OCI-LY7 (cell line): ENCODE measurements at regions not wholly inside any gene's neighbourhood (a gene's known extent, or its start where the extent isn't known, plus 50 kb on each side); places are given as distances from the start of the nearest gene placed in this dataset.

ENCODE experiments used
- BruUV-seq: library from RNA; stranded (reverse); fragments of 400-500 nt; replicated peaks from 2 replicates; lab custom pipeline; 2021; lab: Mats Ljungman, UMichigan
- CTCF ChIA-PET: fragments of 300-600 bp; sonication (Branson Sonifier 250); formaldehyde crosslinking; loops from one replicate; lab custom pipeline; 2022; ENCODE audit warnings: antibody characterized with exemption; ENCODE audit not compliant: unreplicated experiment; lab: Charles Lee
- POLR2A ChIA-PET: fragments of 300-600 bp; sonication (Branson Sonifier 250); formaldehyde crosslinking; loops from one replicate; lab custom pipeline; 2022; ENCODE audit warnings: antibody characterized with exemption; lab: Charles Lee
- DNase-seq: peaks from one replicate; pipeline ENCODE4 v3.0.0-alpha.2; 2015; ENCODE audit warnings: low spot score
- H2AFZ ChIP-seq: fragments of 200-600 bp; sonication (generic), shearing (Covaris generic); 2 replicates; pipeline ENCODE4 v1.6.1; 2014; ENCODE audit warnings: mild to moderate bottlenecking, antibody characterized with exemption, low read length, moderate library complexity
- H3K27ac ChIP-seq: fragments of 200-600 bp; sonication (generic); 2 replicates; pipeline ENCODE4 v1.5.1; 2014; ENCODE audit warnings: mixed run types, low read depth, mild to moderate bottlenecking, moderate library complexity, low read length, inconsistent platforms; ENCODE audit not compliant: poor library complexity, severe bottlenecking
- H3K36me3 ChIP-seq: fragments of 200-600 bp; sonication (generic); 2 replicates; pipeline ENCODE4 v1.6.1; 2014; ENCODE audit warnings: mild to moderate bottlenecking, antibody characterized with exemption, low read length, moderate library complexity, mixed read lengths; ENCODE audit not compliant: insufficient read depth
- H3K4me1 ChIP-seq: fragments of 200-600 bp; sonication (generic); 2 replicates; pipeline ENCODE4 v1.5.1; 2014; ENCODE audit warnings: mild to moderate bottlenecking, low read length; ENCODE audit not compliant: insufficient read depth, poor library complexity, severe bottlenecking
- H3K4me2 ChIP-seq: fragments of 200-600 bp; sonication (generic); 2 replicates; pipeline ENCODE4 v1.6.1; 2014; ENCODE audit warnings: mild to moderate bottlenecking, low read length
- H3K4me3 ChIP-seq: fragments of 200-600 bp; sonication (generic); 2 replicates; pipeline ENCODE4 v1.5.1; 2014; ENCODE audit warnings: mild to moderate bottlenecking, low read depth, low read length; ENCODE audit not compliant: poor library complexity, severe bottlenecking
- H3K79me2 ChIP-seq: fragments of 200-600 bp; sonication (generic); 2 replicates; pipeline ENCODE4 v1.6.1; 2016; ENCODE audit warnings: low read depth, mild to moderate bottlenecking, low read length, moderate library complexity, mixed read lengths; ENCODE audit not compliant: insufficient read depth
- H3K9me2 ChIP-seq: fragments of 200-600 bp; sonication (generic); 2 replicates; pipeline ENCODE4 v1.6.1; 2016; ENCODE audit warnings: mild to moderate bottlenecking, low read length, mixed read lengths; ENCODE audit not compliant: insufficient read depth
- H3K9me3 ChIP-seq: fragments of 200-600 bp; sonication (generic); 2 replicates; pipeline ENCODE4 v1.6.1; 2014; ENCODE audit warnings: mild to moderate bottlenecking, mixed run types, low read length, mixed read lengths
- H4K20me1 ChIP-seq: fragments of 200-600 bp; sonication (generic); 2 replicates; pipeline ENCODE4 v1.6.1; 2014; ENCODE audit warnings: mild to moderate bottlenecking, antibody characterized with exemption, low read length, moderate library complexity, mixed read lengths; ENCODE audit not compliant: insufficient read depth
- EZH2phosphoT487 ChIP-seq: fragments of 200-600 bp; sonication (generic); IDR thresholded peaks from 2 replicates; pipeline ENCODE4 v1.6.1; 2018; ENCODE audit warnings: low read depth, borderline replicate concordance, mild to moderate bottlenecking, mixed run types, antibody characterized with exemption, low read length, moderate library complexity, mixed read lengths
- intact Hi-C: fragments of 100-400 bp; cut with micrococcal nuclease; formaldehyde crosslinking; loops from one replicate; pipeline ENCODE4 v1.10.0; 2022; ENCODE audit not compliant: unreplicated experiment
- TF ChIP-seq, protein P1 (sequence below): fragments of 200-600 bp; sonication (generic); conservative IDR thresholded peaks from 2 replicates; pipeline ENCODE4 v1.5.1; 2014; ENCODE audit warnings: mild to moderate bottlenecking, antibody characterized with exemption, low read length, moderate library complexity, mixed read lengths

DNA sequence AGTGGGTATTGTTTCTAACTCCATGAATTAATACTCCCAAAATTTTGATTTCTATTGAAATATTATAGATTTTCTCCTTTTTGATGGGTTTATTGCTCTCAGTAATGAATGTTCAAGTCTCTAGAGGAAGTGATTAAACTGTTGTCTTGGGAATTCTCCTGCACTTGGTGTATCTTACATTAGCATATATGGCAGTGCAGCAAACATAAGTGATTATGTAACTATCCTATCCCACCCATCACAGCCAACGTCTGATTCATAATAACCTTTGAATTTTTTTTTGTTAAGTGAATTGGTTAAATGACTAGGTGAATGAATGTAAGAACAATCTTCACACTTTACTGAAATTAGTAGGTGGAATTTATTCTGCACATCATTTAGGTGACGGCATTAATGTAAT lies 483.7 kb downstream of the TAF11L14 start:
- TF ChIP-seq EZH2phosphoT487, result no peak
- TF ChIP-seq, protein P1, sequence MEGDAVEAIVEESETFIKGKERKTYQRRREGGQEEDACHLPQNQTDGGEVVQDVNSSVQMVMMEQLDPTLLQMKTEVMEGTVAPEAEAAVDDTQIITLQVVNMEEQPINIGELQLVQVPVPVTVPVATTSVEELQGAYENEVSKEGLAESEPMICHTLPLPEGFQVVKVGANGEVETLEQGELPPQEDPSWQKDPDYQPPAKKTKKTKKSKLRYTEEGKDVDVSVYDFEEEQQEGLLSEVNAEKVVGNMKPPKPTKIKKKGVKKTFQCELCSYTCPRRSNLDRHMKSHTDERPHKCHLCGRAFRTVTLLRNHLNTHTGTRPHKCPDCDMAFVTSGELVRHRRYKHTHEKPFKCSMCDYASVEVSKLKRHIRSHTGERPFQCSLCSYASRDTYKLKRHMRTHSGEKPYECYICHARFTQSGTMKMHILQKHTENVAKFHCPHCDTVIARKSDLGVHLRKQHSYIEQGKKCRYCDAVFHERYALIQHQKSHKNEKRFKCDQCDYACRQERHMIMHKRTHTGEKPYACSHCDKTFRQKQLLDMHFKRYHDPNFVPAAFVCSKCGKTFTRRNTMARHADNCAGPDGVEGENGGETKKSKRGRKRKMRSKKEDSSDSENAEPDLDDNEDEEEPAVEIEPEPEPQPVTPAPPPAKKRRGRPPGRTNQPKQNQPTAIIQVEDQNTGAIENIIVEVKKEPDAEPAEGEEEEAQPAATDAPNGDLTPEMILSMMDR, result no peak
- H4K20me1 ChIP-seq, result no peaks in the 10 kb centered on the region
- no peak for DNase-seq
- H3K36me3 ChIP-seq, result no peaks in the 10 kb centered on the region
- no peaks in the 10 kb centered on the region for H3K4me1 ChIP-seq
- CTCF ChIA-PET, result no interaction called here
- POLR2A ChIA-PET, result no interaction called here
- no peak overlapping the region for H2AFZ ChIP-seq
- no peaks in the 10 kb centered on the region for H3K9me2 ChIP-seq
- H3K4me3 ChIP-seq, result no peak overlapping the region
- no TSS peak for BruUV-seq
- no peak overlapping the region for H3K4me2 ChIP-seq
- no peaks in the 10 kb centered on the region for H3K9me3 ChIP-seq
- no peak overlapping the region for H3K27ac ChIP-seq
- H3K79me2 ChIP-seq, result no peaks in the 10 kb centered on the region
- intact Hi-C loops, result no loop called here

DNA sequence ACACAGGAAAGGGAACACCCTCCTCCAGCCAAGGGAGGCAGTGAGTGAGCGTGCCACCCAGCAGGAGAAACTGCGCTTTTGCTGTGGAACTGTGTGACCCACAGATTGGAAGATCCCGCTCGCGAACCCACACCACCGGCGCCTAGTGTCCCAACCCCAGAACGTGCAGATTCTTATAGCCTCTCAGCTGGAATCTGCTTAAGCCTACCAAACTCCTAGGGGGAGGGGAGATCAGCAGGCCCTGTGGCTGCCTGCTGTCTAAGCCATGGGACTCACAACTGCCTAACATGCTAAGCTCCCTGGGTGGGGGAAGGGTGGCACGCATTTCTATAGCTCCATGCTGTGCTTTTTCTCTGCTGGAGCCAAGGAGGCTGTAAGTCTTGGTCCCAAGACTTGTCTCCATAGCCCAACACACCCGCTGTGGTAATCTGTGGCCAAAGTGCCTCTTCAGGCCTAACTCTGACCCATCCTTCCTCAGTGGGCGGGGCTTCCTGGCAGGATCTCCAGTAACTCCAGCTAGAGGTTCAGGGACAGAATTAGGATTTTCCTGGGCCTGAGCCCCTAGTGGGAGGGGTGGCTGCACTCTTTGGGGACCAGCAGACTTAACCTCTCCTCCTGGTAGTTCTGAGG lies 485.0 kb downstream of the TAF11L14 start:
- no peaks in the 10 kb centered on the region for H3K79me2 ChIP-seq
- no TSS peak for BruUV-seq
- H3K4me1 ChIP-seq, result no peaks in the 10 kb centered on the region
- H2AFZ ChIP-seq, result no peak overlapping the region
- TF ChIP-seq, protein P1, result no peak
- TF ChIP-seq EZH2phosphoT487, result no peak
- no peaks in the 10 kb centered on the region for H4K20me1 ChIP-seq
- no peaks in the 10 kb centered on the region for H3K36me3 ChIP-seq
- ChIA-PET CTCF (no interaction called here), POLR2A (interaction anchor here (0.6 kb wide), 1 partner anchor 256 kb away, joined by 3 read pairs; no protein-coding TSS in a partner anchor)
- H3K9me2 ChIP-seq, result no peaks in the 10 kb centered on the region
- H3K27ac ChIP-seq, result no peak overlapping the region
- no peak overlapping the region for H3K4me2 ChIP-seq
- H3K9me3 ChIP-seq, result no peaks in the 10 kb centered on the region
- DNase-seq, result no peak
- intact Hi-C loops, result no loop called here
- no peak overlapping the region for H3K4me3 ChIP-seq

DNA sequence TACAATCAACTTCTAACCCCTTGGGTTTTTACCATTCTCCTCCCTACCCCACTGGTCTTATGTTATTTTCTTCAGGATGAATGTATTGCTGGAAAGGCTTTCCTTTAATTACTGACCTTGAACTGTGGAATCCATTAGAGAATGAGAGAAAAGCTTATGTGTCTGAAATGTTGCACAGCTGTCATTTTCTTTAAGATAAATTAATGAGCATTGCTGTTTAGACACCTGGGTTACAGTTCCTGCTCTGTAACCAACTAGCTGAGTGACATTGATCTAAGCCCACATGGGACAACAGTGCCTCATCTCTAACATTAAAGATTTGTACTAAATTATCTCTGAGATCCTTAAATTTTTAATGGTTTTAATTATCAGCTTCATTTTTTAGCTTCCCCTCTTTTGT lies 507.0 kb downstream of the TAF11L14 start:
- no TSS peak for BruUV-seq
- no peaks in the 10 kb centered on the region for H3K4me1 ChIP-seq
- H3K4me2 ChIP-seq, result no peak overlapping the region

More for the DNA sequence above, 507.0 kb downstream of the TAF11L14 start:
- ChIA-PET POLR2A (interaction anchor here (1.0 kb wide), 1 partner anchor 242 kb away, joined by 3 read pairs; no protein-coding TSS in a partner anchor), CTCF (no interaction called here)
- Histone ChIP-seq H2AFZ (no peak overlapping the region), H3K27ac (no peak overlapping the region), H4K20me1 (no peaks in the 10 kb centered on the region), H3K79me2 (no peaks in the 10 kb centered on the region), H3K36me3 (no peaks in the 10 kb centered on the region), H3K9me3 (peaks cover 6% of the 10 kb centered on the region; the same call in 1 of the 2 replicates), H3K9me2 (no peaks in the 10 kb centered on the region), H3K4me3 (no peak overlapping the region)
- DNase-seq, result no peak
- TF ChIP-seq, protein P1, result no peak
- no peak for TF ChIP-seq EZH2phosphoT487
- intact Hi-C loops, result no loop called here
